Neural cell (in vitro differentiated cells): ENCODE measurements at regions not wholly inside any gene's neighbourhood (a gene's known extent, or its start where the extent isn't known, plus 50 kb on each side); places are given as distances from the start of the nearest gene placed in this dataset.

Experiments
- H2AFZ ChIP-seq: fragments of 200-600, 300-800 bp; sonication (generic), shearing (Covaris generic); 2 replicates; pipeline ENCODE4 v1.6.0; 2014; ENCODE audit warnings: low read depth, mild to moderate bottlenecking, antibody characterized with exemption, low read length, moderate library complexity
- H3F3A ChIP-seq: fragments of 200-600 bp; shearing (Covaris generic); 2 replicates; pipeline ENCODE4 v1.6.1; 2016; ENCODE audit warnings: mild to moderate bottlenecking, moderate library complexity, mixed read lengths, antibody characterized with exemption, low read length; ENCODE audit not compliant: insufficient read depth, poor library complexity, severe bottlenecking
- H3K27ac ChIP-seq: fragments of 200-600, 300-800 bp; sonication (generic), shearing (Covaris generic); 2 replicates; pipeline ENCODE4 v1.5.1; 2014; ENCODE audit warnings: mild to moderate bottlenecking, low read length, moderate library complexity
- H3K27me3 ChIP-seq: fragments of 300-800, 200-600 bp; sonication (generic), shearing (Covaris generic); 2 replicates; pipeline ENCODE4 v1.6.0; 2014; ENCODE audit warnings: mild to moderate bottlenecking, low read depth, low read length, moderate library complexity; ENCODE audit not compliant: insufficient read depth
- H3K36me3 ChIP-seq: fragments of 300-800, 200-600 bp; sonication (generic), shearing (Covaris generic); 2 replicates; pipeline ENCODE4 v1.5.1; 2014; ENCODE audit warnings: mild to moderate bottlenecking, antibody characterized with exemption, low read length, moderate library complexity; ENCODE audit not compliant: insufficient read depth
- H3K4me2 ChIP-seq: fragments of 300-800, 200-600 bp; sonication (generic), shearing (Covaris generic); 2 replicates; pipeline ENCODE4 v1.6.0; 2014; ENCODE audit warnings: mild to moderate bottlenecking, low read length
- H3K4me3 ChIP-seq: fragments of 300-800, 200-600 bp; sonication (generic), shearing (Covaris generic); 2 replicates; pipeline ENCODE4 v1.5.1; 2014; ENCODE audit warnings: mild to moderate bottlenecking, low read length, moderate library complexity
- H3K79me2 ChIP-seq: fragments of 200-600 bp; shearing (Covaris generic); replicated peaks from 2 replicates; pipeline ENCODE4 v1.6.0; 2014; ENCODE audit warnings: mild to moderate bottlenecking, low read length, moderate library complexity; ENCODE audit not compliant: insufficient read depth
- H3K9ac ChIP-seq: fragments of 300-800, 200-600 bp; sonication (generic), shearing (Covaris generic); 2 replicates; pipeline ENCODE4 v1.6.1; 2016; ENCODE audit warnings: mild to moderate bottlenecking, low read length, mixed read lengths
- H3K9me2 ChIP-seq: fragments of 200-600 bp; shearing (Covaris generic); 2 replicates; pipeline ENCODE4 v1.6.1; 2016; ENCODE audit warnings: mild to moderate bottlenecking, low read length, mixed read lengths; ENCODE audit not compliant: insufficient read depth
- H3K9me3 ChIP-seq: fragments of 200-600, 300-800 bp; sonication (generic), shearing (Covaris generic); 2 replicates; pipeline ENCODE4 v1.6.1; 2016; ENCODE audit warnings: mild to moderate bottlenecking, mixed run types, low read length, moderate library complexity, mixed read lengths
- H4K20me1 ChIP-seq: fragments of 200-600 bp; shearing (Covaris generic); 2 replicates; pipeline ENCODE4 v1.6.1; 2016; ENCODE audit warnings: mild to moderate bottlenecking, mixed run types; ENCODE audit not compliant: insufficient read depth
- CTCF ChIP-seq: fragments of 450-650 bp; IDR thresholded peaks from 2 replicates; pipeline ENCODE4 v1.5.1; 2014; ENCODE audit warnings: antibody characterized with exemption, mild to moderate bottlenecking, moderate library complexity; ENCODE audit not compliant: poor library complexity, severe bottlenecking
- EP300 ChIP-seq: fragments of 450-650 bp; conservative IDR thresholded peaks from 2 replicates; pipeline ENCODE4 v1.6.1; 2014; ENCODE audit warnings: antibody characterized with exemption, mild to moderate bottlenecking, moderate library complexity; ENCODE audit not compliant: poor library complexity, severe bottlenecking
- EZH2 ChIP-seq: fragments of 200-600, 300-800 bp; shearing (Covaris generic), sonication (generic); IDR thresholded peaks from 2 replicates; pipeline ENCODE4 v1.6.1; 2014; ENCODE audit warnings: antibody characterized with exemption, low read length, borderline replicate concordance, mild to moderate bottlenecking; ENCODE audit not compliant: insufficient read depth, poor library complexity, severe bottlenecking
- MXI1 ChIP-seq: fragments of 450-650 bp; conservative IDR thresholded peaks from 2 replicates; pipeline ENCODE4 v1.6.1; 2014; ENCODE audit warnings: antibody characterized with exemption, mild to moderate bottlenecking; ENCODE audit not compliant: poor library complexity, severe bottlenecking
- POLR2AphosphoS5 ChIP-seq: IDR thresholded peaks from 2 replicates; pipeline ENCODE4 v1.6.1; 2012
- RAD21 ChIP-seq: fragments of 450-650 bp; conservative IDR thresholded peaks from 2 replicates; pipeline ENCODE4 v1.6.1; 2014; ENCODE audit warnings: antibody characterized with exemption, mild to moderate bottlenecking, moderate library complexity
- SMC3 ChIP-seq: fragments of 450-650 bp; conservative IDR thresholded peaks from 2 replicates; pipeline ENCODE4 v1.6.1; 2014; ENCODE audit warnings: antibody characterized with exemption, mild to moderate bottlenecking, moderate library complexity; ENCODE audit not compliant: poor library complexity
- TAF1 ChIP-seq: IDR thresholded peaks from 2 replicates; pipeline ENCODE4 v1.6.1; 2012; ENCODE audit warnings: low read depth
- TF ChIP-seq, protein P1 (sequence below): IDR thresholded peaks from 2 replicates; pipeline ENCODE4 v1.6.1; 2012; ENCODE audit warnings: borderline replicate concordance

DNA sequence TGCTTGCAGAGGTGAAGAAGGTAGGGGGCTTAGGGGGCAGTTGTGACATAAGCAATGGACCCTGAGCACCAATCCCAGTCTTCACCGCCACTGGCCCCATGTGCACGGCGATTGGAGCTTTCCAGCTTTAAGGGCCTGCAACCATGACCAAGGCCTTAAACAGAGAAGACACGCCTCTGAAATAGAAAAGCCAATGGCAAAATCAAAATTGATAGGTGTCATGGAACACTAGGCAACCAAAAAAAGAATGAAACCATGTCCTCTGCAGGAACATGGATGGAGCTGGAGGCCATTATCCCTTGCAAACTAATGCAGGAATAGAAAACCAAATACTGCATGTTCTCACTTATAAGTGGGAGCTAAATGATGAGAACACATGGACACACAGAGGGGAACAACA lies 146.3 kb downstream of the SCARB1 start:
- H3F3A ChIP-seq, result no peaks in the 10 kb centered on the region
- H3K36me3 ChIP-seq, result no peaks in the 10 kb centered on the region
- no peak overlapping the region for H3K27ac ChIP-seq
- no peaks in the 10 kb centered on the region for H3K9me3 ChIP-seq
- H4K20me1 ChIP-seq, result no peaks in the 10 kb centered on the region
- no peaks in the 10 kb centered on the region for H3K9me2 ChIP-seq
- no peaks in the 10 kb centered on the region for H3K79me2 ChIP-seq
- H3K27me3 ChIP-seq, result no peaks in the 10 kb centered on the region
- no peak overlapping the region for H2AFZ ChIP-seq
- TF ChIP-seq TAF1 (no peak), EP300 (no peak), POLR2AphosphoS5 (no peak), SMC3 (no peak), RAD21 (no peak), CTCF (no peak), MXI1 (no peak), EZH2 (no peak)
- TF ChIP-seq, protein P1, sequence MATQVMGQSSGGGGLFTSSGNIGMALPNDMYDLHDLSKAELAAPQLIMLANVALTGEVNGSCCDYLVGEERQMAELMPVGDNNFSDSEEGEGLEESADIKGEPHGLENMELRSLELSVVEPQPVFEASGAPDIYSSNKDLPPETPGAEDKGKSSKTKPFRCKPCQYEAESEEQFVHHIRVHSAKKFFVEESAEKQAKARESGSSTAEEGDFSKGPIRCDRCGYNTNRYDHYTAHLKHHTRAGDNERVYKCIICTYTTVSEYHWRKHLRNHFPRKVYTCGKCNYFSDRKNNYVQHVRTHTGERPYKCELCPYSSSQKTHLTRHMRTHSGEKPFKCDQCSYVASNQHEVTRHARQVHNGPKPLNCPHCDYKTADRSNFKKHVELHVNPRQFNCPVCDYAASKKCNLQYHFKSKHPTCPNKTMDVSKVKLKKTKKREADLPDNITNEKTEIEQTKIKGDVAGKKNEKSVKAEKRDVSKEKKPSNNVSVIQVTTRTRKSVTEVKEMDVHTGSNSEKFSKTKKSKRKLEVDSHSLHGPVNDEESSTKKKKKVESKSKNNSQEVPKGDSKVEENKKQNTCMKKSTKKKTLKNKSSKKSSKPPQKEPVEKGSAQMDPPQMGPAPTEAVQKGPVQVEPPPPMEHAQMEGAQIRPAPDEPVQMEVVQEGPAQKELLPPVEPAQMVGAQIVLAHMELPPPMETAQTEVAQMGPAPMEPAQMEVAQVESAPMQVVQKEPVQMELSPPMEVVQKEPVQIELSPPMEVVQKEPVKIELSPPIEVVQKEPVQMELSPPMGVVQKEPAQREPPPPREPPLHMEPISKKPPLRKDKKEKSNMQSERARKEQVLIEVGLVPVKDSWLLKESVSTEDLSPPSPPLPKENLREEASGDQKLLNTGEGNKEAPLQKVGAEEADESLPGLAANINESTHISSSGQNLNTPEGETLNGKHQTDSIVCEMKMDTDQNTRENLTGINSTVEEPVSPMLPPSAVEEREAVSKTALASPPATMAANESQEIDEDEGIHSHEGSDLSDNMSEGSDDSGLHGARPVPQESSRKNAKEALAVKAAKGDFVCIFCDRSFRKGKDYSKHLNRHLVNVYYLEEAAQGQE, result no peak
- H3K9ac ChIP-seq, result no peak overlapping the region
- no peak overlapping the region for H3K4me2 ChIP-seq
- H3K4me3 ChIP-seq, result no peak overlapping the region

GRCh38 chr12:124716208-124717130 lies 147.2 kb downstream of the SCARB1 start:
- TF ChIP-seq TAF1, result no peak
- no peak for TF ChIP-seq SMC3
- no peak for TF ChIP-seq POLR2AphosphoS5
- no peak for TF ChIP-seq MXI1
- TF ChIP-seq EP300, result no peak
- TF ChIP-seq RAD21, result no peak
- no peak for TF ChIP-seq CTCF
- TF ChIP-seq EZH2, result no peak
- TF ChIP-seq, protein P1, result no peak
- Histone ChIP-seq H2AFZ (no peak overlapping the region), H3K9ac (no peak overlapping the region), H3F3A (no peaks in the 10 kb centered on the region), H3K4me2 (no peak overlapping the region), H3K27ac (no peak overlapping the region), H3K36me3 (no peaks in the 10 kb centered on the region), H3K4me3 (no peak overlapping the region), H3K27me3 (no peaks in the 10 kb centered on the region), H3K79me2 (no peaks in the 10 kb centered on the region), H3K9me2 (no peaks in the 10 kb centered on the region), H3K9me3 (no peaks in the 10 kb centered on the region), H4K20me1 (no peaks in the 10 kb centered on the region)
